ENCODE measurements at regions not wholly inside any gene's neighbourhood (a gene's known extent, or its start where the extent isn't known, plus 50 kb on each side); places are given as distances from the start of the nearest gene placed in this dataset.

GRCh38 chr9:80522465-80522864 lies 950.7 kb downstream of the TLE4 start:
- Histone ChIP-seq H3K9ac (ENCODE audit: extremely low read depth, insufficient read length, low read length) (no peak overlapping the region), H2BK120ac (ENCODE audit: low read depth, low read length, poor library complexity, severe bottlenecking) (no peak overlapping the region), H4K5ac (ENCODE audit: insufficient read length, low read depth, low read length) (no peak overlapping the region), H3T11ph (ENCODE audit: low read length) (no peak overlapping the region), H4K8ac (replicated peaks; ENCODE audit: insufficient read length, low read depth, low read length) (no peak overlapping the region), H3K27ac (ENCODE audit: insufficient read length, low read depth, low read length) (no peak overlapping the region), H2BK12ac (ENCODE audit: insufficient read length, low read depth, low read length) (no peak overlapping the region), H3K4me1 (ENCODE audit: insufficient read depth, low read length) (no peaks in the 10 kb centered on the region), H3K4ac (ENCODE audit: low read depth, low read length) (no peak overlapping the region), H3K23ac (ENCODE audit: insufficient read length, low read depth, low read length) (no peak overlapping the region), H2AK5ac (ENCODE audit: insufficient read length, low read length) (no peak overlapping the region), H2AFZ (ENCODE audit: low read length) (no peak overlapping the region), H3K4me2 (ENCODE audit: insufficient read depth, insufficient read length, low read length) (no peak overlapping the region), H3K23me2 (ENCODE audit: insufficient read length, low read depth, low read length, poor library complexity, severe bottlenecking) (no peaks in the 10 kb centered on the region), H3K9me3 (ENCODE audit: control insufficient read depth, low read depth, low read length) (no peaks in the 10 kb centered on the region), H3K27me3 (ENCODE audit: insufficient read depth, low read length) (no peaks in the 10 kb centered on the region), H4K20me1 (ENCODE audit: control insufficient read depth, insufficient read depth, insufficient read length) (no peaks in the 10 kb centered on the region), H2BK20ac (ENCODE audit: low read depth, low read length, poor library complexity, severe bottlenecking) (no peak overlapping the region), H4K91ac (ENCODE audit: insufficient read length, low read depth, low read length) (no peak overlapping the region), H2BK15ac (ENCODE audit: low read depth, low read length) (no peak overlapping the region), H3K79me2 (ENCODE audit: insufficient read depth, low read length) (no peaks in the 10 kb centered on the region), H3K79me1 (ENCODE audit: insufficient read depth, low read depth, low read length, poor library complexity, severe bottlenecking) (no peaks in the 10 kb centered on the region), H2BK5ac (ENCODE audit: insufficient read length, low read length) (no peak overlapping the region), H3K56ac (ENCODE audit: insufficient read length, low read depth, low read length) (no peak overlapping the region), H3K18ac (ENCODE audit: insufficient read length, low read depth, low read length) (no peak overlapping the region), H3K14ac (ENCODE audit: insufficient read depth, low read length) (no peak overlapping the region)
- no CpG with 5 or more reads among the region's 3 CpGs for WGBS (ENCODE audit: extremely low coverage, insufficient read length, low lambda C conversion rate)
- H3K4me3 Mint-ChIP-seq = no peak overlapping the region
- TF ChIP-seq CTCF (conservative IDR thresholded peaks at IDR 0.05) = no peak
- H3K27ac Mint-ChIP-seq = no peak overlapping the region
- H3K4me1 Mint-ChIP-seq = no peaks in the 10 kb centered on the region
- no peak for DNase-seq
- H3K9me3 Mint-ChIP-seq = peaks cover 7 to 16% of the 10 kb centered on the region in 2 experiments; a peak in 4 of 5 replicates
- peaks cover 2% of the 10 kb centered on the region; the same call in 1 of the 2 replicates for H3K27me3 Mint-ChIP-seq (ENCODE audit: low read depth)
- peaks cover 0 to 8% (median 4%) of the 10 kb centered on the region in 3 experiments; a peak in 4 of 7 replicates for H3K36me3 Mint-ChIP-seq (ENCODE audit: insufficient read depth in 1 of 3, low read depth in 3 of 3)

Measured in H9 (cell line).